Liver (tissue), 1 donor: ENCODE measurements at regions not wholly inside any gene's neighbourhood (a gene's known extent, or its start where the extent isn't known, plus 50 kb on each side); places are given as distances from the start of the nearest gene placed in this dataset.

ENCODE experiments used
- TF ChIP-seq, protein P1 (sequence below): IDR thresholded peaks from 2 replicates; pipeline ENCODE4 v1.6.1; 2016; ENCODE audit warnings: antibody characterized with exemption
- TF ChIP-seq, protein P2 (sequence below): IDR thresholded peaks from 2 replicates; pipeline ENCODE4 v1.6.1; 2016; ENCODE audit warnings: antibody characterized with exemption

DNA sequence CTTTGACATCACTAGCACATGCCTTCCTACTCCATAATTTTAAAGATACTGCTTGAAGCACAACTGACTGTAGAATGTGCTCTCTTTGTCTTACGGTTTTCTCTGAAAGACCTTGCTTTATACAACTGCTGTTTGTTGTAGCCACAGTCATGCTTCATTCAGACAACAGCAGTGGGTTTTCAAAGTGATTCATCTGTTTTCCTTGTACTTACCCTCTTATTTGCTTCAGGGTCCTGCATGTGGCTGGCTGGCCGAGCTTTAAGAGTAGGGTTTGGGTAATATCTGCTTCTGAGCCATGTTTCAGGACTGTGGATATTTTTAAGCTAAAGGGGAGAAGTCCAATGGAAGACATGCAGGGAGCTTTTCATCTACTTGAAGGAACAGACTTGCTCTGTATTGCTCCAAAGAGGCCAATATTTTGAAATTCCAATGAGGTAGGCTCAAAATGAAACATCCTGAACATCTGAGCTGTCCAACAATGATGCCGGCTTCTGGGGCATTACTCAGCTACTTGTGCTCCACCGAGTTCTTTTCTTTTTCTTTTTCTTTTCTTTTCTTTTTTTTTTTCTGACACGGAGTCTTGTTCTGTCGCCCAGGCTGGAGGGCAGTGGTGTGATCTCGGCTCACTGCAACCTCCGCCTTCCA lies 160.2 kb upstream of the SGK1 start:
- TF ChIP-seq, protein P1, sequence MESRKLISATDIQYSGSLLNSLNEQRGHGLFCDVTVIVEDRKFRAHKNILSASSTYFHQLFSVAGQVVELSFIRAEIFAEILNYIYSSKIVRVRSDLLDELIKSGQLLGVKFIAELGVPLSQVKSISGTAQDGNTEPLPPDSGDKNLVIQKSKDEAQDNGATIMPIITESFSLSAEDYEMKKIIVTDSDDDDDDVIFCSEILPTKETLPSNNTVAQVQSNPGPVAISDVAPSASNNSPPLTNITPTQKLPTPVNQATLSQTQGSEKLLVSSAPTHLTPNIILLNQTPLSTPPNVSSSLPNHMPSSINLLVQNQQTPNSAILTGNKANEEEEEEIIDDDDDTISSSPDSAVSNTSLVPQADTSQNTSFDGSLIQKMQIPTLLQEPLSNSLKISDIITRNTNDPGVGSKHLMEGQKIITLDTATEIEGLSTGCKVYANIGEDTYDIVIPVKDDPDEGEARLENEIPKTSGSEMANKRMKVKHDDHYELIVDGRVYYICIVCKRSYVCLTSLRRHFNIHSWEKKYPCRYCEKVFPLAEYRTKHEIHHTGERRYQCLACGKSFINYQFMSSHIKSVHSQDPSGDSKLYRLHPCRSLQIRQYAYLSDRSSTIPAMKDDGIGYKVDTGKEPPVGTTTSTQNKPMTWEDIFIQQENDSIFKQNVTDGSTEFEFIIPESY, result no peak
- TF ChIP-seq, protein P2, sequence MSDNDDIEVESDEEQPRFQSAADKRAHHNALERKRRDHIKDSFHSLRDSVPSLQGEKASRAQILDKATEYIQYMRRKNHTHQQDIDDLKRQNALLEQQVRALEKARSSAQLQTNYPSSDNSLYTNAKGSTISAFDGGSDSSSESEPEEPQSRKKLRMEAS, result no peak
